ENCODE measurements at regions not wholly inside any gene's neighbourhood (a gene's known extent, or its start where the extent isn't known, plus 50 kb on each side); places are given as distances from the start of the nearest gene placed in this dataset.
"Not testable (repeated sequence)": the region's sequence is repeated elsewhere in the genome, so short reads cannot be mapped to it uniquely, and the experiment has no call there.

- 97% methylated on average over 1 of the region's 1 CpG for WGBS
- H3K4me1 ChIP-seq (ENCODE audit: control insufficient read depth, insufficient read depth, low read length), result peaks cover 1% of the 10 kb centered on the region
- intact Hi-C loops (cut with DNase I), result no loop called here
- DNase-seq (no peak), ATAC-seq (no peak)
- H3K4me3 ChIP-seq (ENCODE audit: low read length), result no peak overlapping the region
- H3K27ac ChIP-seq (ENCODE audit: low read length), result no peak overlapping the region
- H3K27me3 ChIP-seq (ENCODE audit: control insufficient read depth, insufficient read depth), result no peaks in the 10 kb centered on the region
- no peaks in the 10 kb centered on the region for H3K9me3 ChIP-seq (ENCODE audit: control insufficient read depth, low read length)
These were observed 320.5 kb upstream of the THBS1 start for GRCh38 chr15:39260391-39260790.

- Histone ChIP-seq H3K27ac (ENCODE audit: low read length) (no peak overlapping the region), H3K27me3 (ENCODE audit: control insufficient read depth, insufficient read depth) (no peaks in the 10 kb centered on the region), H3K9me3 (ENCODE audit: control insufficient read depth, low read length) (no peaks in the 10 kb centered on the region), H3K4me1 (ENCODE audit: control insufficient read depth, insufficient read depth, low read length) (peaks cover 1% of the 10 kb centered on the region), H3K4me3 (ENCODE audit: low read length) (no peak overlapping the region)
- ATAC-seq (no peak), DNase-seq (no peak)
- intact Hi-C loops (cut with DNase I), result no loop called here
These were observed 320.1 kb upstream of the THBS1 start for GRCh38 chr15:39260791-39261190.

- ATAC-seq; H3K4me3 ChIP-seq (ENCODE audit: low read length); H3K27me3 ChIP-seq (ENCODE audit: control insufficient read depth, insufficient read depth); H3K9me3 ChIP-seq (ENCODE audit: control insufficient read depth, low read length); H3K4me1 ChIP-seq (ENCODE audit: control insufficient read depth, insufficient read depth, low read length); H3K27ac ChIP-seq (ENCODE audit: low read length); DNase-seq; intact Hi-C loops (cut with DNase I): not testable (repeated sequence)
- WGBS, result 62% methylated on average over 4 of the region's 4 CpGs
These were observed 319.3 kb upstream of the THBS1 start for GRCh38 chr15:39261397-39262183.

- intact Hi-C loops (cut with DNase I); H3K4me3 ChIP-seq (ENCODE audit: low read length); ATAC-seq; H3K27ac ChIP-seq (ENCODE audit: low read length); DNase-seq; H3K9me3 ChIP-seq (ENCODE audit: control insufficient read depth, low read length); H3K27me3 ChIP-seq (ENCODE audit: control insufficient read depth, insufficient read depth); H3K4me1 ChIP-seq (ENCODE audit: control insufficient read depth, insufficient read depth, low read length): not testable (repeated sequence)
- 84% methylated on average over 6 of the region's 6 CpGs for WGBS
These were observed 317.7 kb upstream of the THBS1 start for GRCh38 chr15:39262995-39263772.

- intact Hi-C loops (cut with DNase I), result no loop called here
- ATAC-seq, result no peak
- WGBS, result 95% methylated on average over 4 of the region's 4 CpGs
These were observed 315.6 kb upstream of the THBS1 start for GRCh38 chr15:39265261-39265660.

GRCh38 chr15:39266890-39267289 is 314.0 kb upstream of the THBS1 start:
- ATAC-seq, result no peak
- 42% methylated on average over 1 of the region's 1 CpG for WGBS
- Histone ChIP-seq H3K4me3 (ENCODE audit: low read length) (no peak overlapping the region), H3K9me3 (ENCODE audit: control insufficient read depth, low read length) (no peaks in the 10 kb centered on the region), H3K4me1 (ENCODE audit: control insufficient read depth, insufficient read depth, low read length) (no peaks in the 10 kb centered on the region), H3K27me3 (ENCODE audit: control insufficient read depth, insufficient read depth) (no peaks in the 10 kb centered on the region), H3K27ac (ENCODE audit: low read length) (no peak overlapping the region)
- no peak for DNase-seq
- intact Hi-C loops (cut with DNase I), result no loop called here

More at GRCh38 chr15:39265261-39265660, 315.6 kb upstream of the THBS1 start:
- peaks cover 1% of the 10 kb centered on the region for H3K4me1 ChIP-seq (ENCODE audit: control insufficient read depth, insufficient read depth, low read length)
- no peak overlapping the region for H3K4me3 ChIP-seq (ENCODE audit: low read length)
- H3K27me3 ChIP-seq (ENCODE audit: control insufficient read depth, insufficient read depth), result no peaks in the 10 kb centered on the region
- H3K27ac ChIP-seq (ENCODE audit: low read length), result no peak overlapping the region
- no peaks in the 10 kb centered on the region for H3K9me3 ChIP-seq (ENCODE audit: control insufficient read depth, low read length)
- DNase-seq, result no peak

- no peak for DNase-seq
- Histone ChIP-seq H3K9me3 (ENCODE audit: control insufficient read depth, low read length) (no peaks in the 10 kb centered on the region), H3K4me3 (ENCODE audit: low read length) (no peak overlapping the region), H3K4me1 (ENCODE audit: control insufficient read depth, insufficient read depth, low read length) (no peaks in the 10 kb centered on the region), H3K27me3 (ENCODE audit: control insufficient read depth, insufficient read depth) (no peaks in the 10 kb centered on the region), H3K27ac (ENCODE audit: low read length) (no peak overlapping the region)
- WGBS, result 87% methylated on average over 7 of the region's 7 CpGs
- ATAC-seq, result no peak
- intact Hi-C loops (cut with DNase I), result no loop called here
These were observed 313.2 kb upstream of the THBS1 start for GRCh38 chr15:39267685-39268084.

- Histone ChIP-seq H3K27ac (ENCODE audit: low read length) (no peak overlapping the region), H3K4me1 (ENCODE audit: control insufficient read depth, insufficient read depth, low read length) (no peaks in the 10 kb centered on the region), H3K27me3 (ENCODE audit: control insufficient read depth, insufficient read depth) (no peaks in the 10 kb centered on the region), H3K4me3 (ENCODE audit: low read length) (no peak overlapping the region), H3K9me3 (ENCODE audit: control insufficient read depth, low read length) (no peaks in the 10 kb centered on the region)
- intact Hi-C loops (cut with DNase I), result no loop called here
- 89% methylated on average over 2 of the region's 2 CpGs for WGBS
- DNase-seq (no peak), ATAC-seq (no peak)
These were observed 311.5 kb upstream of the THBS1 start for GRCh38 chr15:39269352-39269751.

- no peak overlapping the region for H3K27ac ChIP-seq (ENCODE audit: low read length)
- no peaks in the 10 kb centered on the region for H3K9me3 ChIP-seq (ENCODE audit: control insufficient read depth, low read length)
- intact Hi-C loops (cut with DNase I), result no loop called here
- DNase-seq (no peak), ATAC-seq (no peak)
- no peaks in the 10 kb centered on the region for H3K4me1 ChIP-seq (ENCODE audit: control insufficient read depth, insufficient read depth, low read length)
- H3K4me3 ChIP-seq (ENCODE audit: low read length), result no peak overlapping the region
- no peaks in the 10 kb centered on the region for H3K27me3 ChIP-seq (ENCODE audit: control insufficient read depth, insufficient read depth)
- 88% methylated on average over 4 of the region's 4 CpGs for WGBS
These were observed 311.1 kb upstream of the THBS1 start for GRCh38 chr15:39269821-39270220.

GRCh38 chr15:39270221-39270855 is 310.5 kb upstream of the THBS1 start:
- no peaks in the 10 kb centered on the region for H3K4me1 ChIP-seq (ENCODE audit: control insufficient read depth, insufficient read depth, low read length)
- DNase-seq, result no peak
- no peak for ATAC-seq
- H3K9me3 ChIP-seq (ENCODE audit: control insufficient read depth, low read length), result no peaks in the 10 kb centered on the region
- H3K27me3 ChIP-seq (ENCODE audit: control insufficient read depth, insufficient read depth), result no peaks in the 10 kb centered on the region
- no peak overlapping the region for H3K27ac ChIP-seq (ENCODE audit: low read length)
- no peak overlapping the region for H3K4me3 ChIP-seq (ENCODE audit: low read length)
- intact Hi-C loops (cut with DNase I), result no loop called here

GRCh38 chr15:39270934-39271333 is 309.9 kb upstream of the THBS1 start:
- ATAC-seq (no peak), DNase-seq (no peak)
- no peaks in the 10 kb centered on the region for H3K27me3 ChIP-seq (ENCODE audit: control insufficient read depth, insufficient read depth)
- no peak overlapping the region for H3K4me3 ChIP-seq (ENCODE audit: low read length)
- no peaks in the 10 kb centered on the region for H3K9me3 ChIP-seq (ENCODE audit: control insufficient read depth, low read length)
- 91% methylated on average over 7 of the region's 7 CpGs for WGBS
- H3K27ac ChIP-seq (ENCODE audit: low read length), result no peak overlapping the region
- intact Hi-C loops (cut with DNase I), result no loop called here
- no peaks in the 10 kb centered on the region for H3K4me1 ChIP-seq (ENCODE audit: control insufficient read depth, insufficient read depth, low read length)
